HCT116 (cell line): ENCODE measurements at regions not wholly inside any gene's neighbourhood (a gene's known extent, or its start where the extent isn't known, plus 50 kb on each side); places are given as distances from the start of the nearest gene placed in this dataset.

ENCODE experiments used
- ATAC-seq: fragments of 200-7000 bp; cut with Tn5 transposase; 2 replicates; pipeline ENCODE4 v1.9.1; 2020; ENCODE audit warnings: mild to moderate bottlenecking, moderate library complexity
- BruUV-seq: library from RNA; stranded (reverse); fragments of 400-500 nt; replicated peaks from 2 replicates; lab custom pipeline; 2021; lab: Mats Ljungman, UMichigan
- CTCF ChIA-PET: fragments of 300-600 bp; sonication (Branson Sonifier 250); formaldehyde crosslinking; loops from one replicate; lab custom pipeline; 2021; ENCODE audit warnings: antibody characterized with exemption; lab: Charles Lee
- POLR2A ChIA-PET: fragments of 300-600, 350-600 bp; sonication (Branson Sonifier 250); formaldehyde crosslinking; loops from one replicate; lab custom pipeline; 2021; ENCODE audit warnings: antibody characterized with exemption; lab: Charles Lee
- RAD21 ChIA-PET, 2 experiments: fragments of 300-600 bp; sonication (Branson Sonifier 250); formaldehyde crosslinking; loops; one replicate each; lab custom pipeline; 2023; ENCODE audit warnings: low total read pairs in 2 of 2; ENCODE audit not compliant: uncharacterized antibody in 2 of 2, unreplicated experiment in 2 of 2, low non-redundant PET in 1 of 2; lab: Charles Lee
- DNase-seq: peaks from one replicate; pipeline ENCODE4 v3.0.0-alpha.2; 2010; ENCODE audit warnings: low read depth, low spot score
- H2AFZ ChIP-seq: fragments of 200-600 bp; shearing (Covaris generic), sonication (generic); 2 replicates; pipeline ENCODE4 v1.6.1; 2017; ENCODE audit warnings: low read depth, mixed run types, mixed read lengths, antibody characterized with exemption, low read length; ENCODE audit not compliant: poor library complexity, severe bottlenecking
- H3K27ac ChIP-seq: 2 replicates; pipeline ENCODE4 v1.5.1; 2012; ENCODE audit warnings: low read depth, low read length
- H3K27me3 ChIP-seq: fragments of 200-600 bp; sonication (generic); 2 replicates; pipeline ENCODE4 v1.6.1; 2016; ENCODE audit warnings: mixed run types, low read length, mixed read lengths; ENCODE audit not compliant: insufficient read depth
- H3K36me3 ChIP-seq, 2 experiments: fragments of 200-500 bp in 1 of 2; fragments of 200-600 bp in 1 of 2; sonication (Bioruptor generic) in 1 of 2; sonication (generic) in 1 of 2; 2 replicates each; pipeline versions ENCODE4 v1.5.1 to v1.6.1; 2014 to 2016; ENCODE audit warnings: low read length in 2 of 2, inconsistent platforms in 1 of 2, mixed read lengths in 1 of 2, mixed run types in 1 of 2; ENCODE audit not compliant: insufficient read depth in 2 of 2, control insufficient read depth in 1 of 2
- H3K4me1 ChIP-seq, 2 experiments: fragments of 200-600 bp in 1 of 2; sonication (generic) in 1 of 2; 2 replicates each; pipeline versions ENCODE4 v1.5.1 to v1.6.1; 2012 to 2017; ENCODE audit warnings: low read length in 2 of 2, inconsistent platforms in 1 of 2, mild to moderate bottlenecking in 1 of 2, mixed read lengths in 1 of 2, mixed run types in 1 of 2, moderate library complexity in 1 of 2; ENCODE audit not compliant: insufficient read depth in 2 of 2, control insufficient read depth in 1 of 2
- H3K4me2 ChIP-seq: fragments of 200-600 bp; sonication (generic); 2 replicates; pipeline ENCODE4 v1.6.1; 2017; ENCODE audit warnings: mixed run types, low read length, mixed read lengths
- H3K4me3 ChIP-seq, 2 experiments: fragments of 200-600 bp in 1 of 2; sonication (generic) in 1 of 2; replicated peaks in 1 of 2; 2 replicates each; pipeline ENCODE4 v1.5.1; 2011 to 2016; ENCODE audit warnings: low read length in 2 of 2, control low read depth in 1 of 2, low read depth in 1 of 2, mild to moderate bottlenecking in 1 of 2, mixed read lengths in 1 of 2, mixed run types in 1 of 2
- H3K79me2 ChIP-seq: fragments of 200-600 bp; sonication (generic); 2 replicates; pipeline ENCODE4 v1.6.1; 2017; ENCODE audit warnings: mild to moderate bottlenecking, mixed run types, low read length, moderate library complexity, mixed read lengths; ENCODE audit not compliant: insufficient read depth
- H3K9ac ChIP-seq: fragments of 200-600 bp; sonication (generic); 2 replicates; pipeline ENCODE4 v1.6.1; 2016; ENCODE audit warnings: low read length, mixed read lengths
- H3K9me2 ChIP-seq: fragments of 200-600 bp; sonication (generic), shearing (Covaris generic); 2 replicates; pipeline ENCODE4 v1.6.1; 2017; ENCODE audit warnings: mixed run types, mild to moderate bottlenecking, moderate library complexity; ENCODE audit not compliant: insufficient read depth
- H3K9me3 ChIP-seq, 2 experiments: fragments of 200-500 bp in 1 of 2; fragments of 200-600 bp in 1 of 2; sonication (Bioruptor generic) in 1 of 2; sonication (generic) in 1 of 2; 2 replicates each; pipeline ENCODE4 v1.6.1; 2014 to 2017; ENCODE audit warnings: low read length in 2 of 2, mixed read lengths in 2 of 2, inconsistent platforms in 1 of 2, low read depth in 1 of 2, mild to moderate bottlenecking in 1 of 2, mixed run types in 1 of 2, moderate library complexity in 1 of 2; ENCODE audit not compliant: control insufficient read depth in 1 of 2, insufficient read depth in 1 of 2
- H4K20me1 ChIP-seq: fragments of 200-600 bp; sonication (generic), shearing (Covaris generic); 2 replicates; pipeline ENCODE4 v1.6.1; 2017; ENCODE audit warnings: mixed run types, mild to moderate bottlenecking, moderate library complexity; ENCODE audit not compliant: insufficient read depth
- CBX3 ChIP-seq: IDR thresholded peaks from 2 replicates; pipeline ENCODE4 v1.6.1; 2012; ENCODE audit warnings: low read depth
- CEBPB ChIP-seq: IDR thresholded peaks from 2 replicates; pipeline ENCODE4 v1.6.1; 2012; ENCODE audit warnings: low read depth
- EGR1 ChIP-seq: IDR thresholded peaks from 2 replicates; pipeline ENCODE4 v1.6.1; 2012; ENCODE audit warnings: low read depth
- EZH2 ChIP-seq: fragments of 200-600 bp; sonication (generic); IDR thresholded peaks from 2 replicates; pipeline ENCODE4 v1.6.1; 2017; ENCODE audit warnings: antibody characterized with exemption, mixed run types
- POLR2AphosphoS5 ChIP-seq: IDR thresholded peaks from 2 replicates; pipeline ENCODE4 v1.6.1; 2011; ENCODE audit warnings: mild to moderate bottlenecking, low read depth, low read length, moderate library complexity
- RAD21 ChIP-seq: IDR thresholded peaks from 2 replicates; pipeline ENCODE4 v1.6.1; 2012; ENCODE audit warnings: low read depth, mild to moderate bottlenecking
- SP1 ChIP-seq: IDR thresholded peaks from 2 replicates; pipeline ENCODE4 v1.6.1; 2012; ENCODE audit warnings: low read depth
- TCF7L2 ChIP-seq: IDR thresholded peaks from 2 replicates; pipeline ENCODE4 v1.7.0; 2011; ENCODE audit warnings: borderline replicate concordance, inconsistent platforms; ENCODE audit not compliant: insufficient read depth, insufficient read length; ENCODE audit errors: extremely low read depth
- YY1 ChIP-seq: IDR thresholded peaks from 2 replicates; pipeline ENCODE4 v1.6.1; 2011; ENCODE audit warnings: low read length, low read depth, moderate library complexity, mild to moderate bottlenecking; ENCODE audit not compliant: insufficient replicate concordance; ENCODE audit errors: extremely low read depth
- ZNF274 ChIP-seq: fragments of 200-500 bp; sonication (Bioruptor generic); IDR thresholded peaks from 2 replicates; pipeline ENCODE4 v1.6.1; 2014; ENCODE audit warnings: mild to moderate bottlenecking, low read depth, low read length, inconsistent platforms
- intact Hi-C: fragments of 100-400 bp; cut with micrococcal nuclease; formaldehyde crosslinking; loops from 2 replicates; pipeline ENCODE4 v1.10.0; 2022
- TF ChIP-seq, protein P1 (sequence below): IDR thresholded peaks from 2 replicates; pipeline ENCODE4 v1.6.1; 2012
- TF ChIP-seq, protein P2 (sequence below): IDR thresholded peaks from 2 replicates; pipeline ENCODE4 v1.6.1; 2012; ENCODE audit warnings: low read depth

DNA sequence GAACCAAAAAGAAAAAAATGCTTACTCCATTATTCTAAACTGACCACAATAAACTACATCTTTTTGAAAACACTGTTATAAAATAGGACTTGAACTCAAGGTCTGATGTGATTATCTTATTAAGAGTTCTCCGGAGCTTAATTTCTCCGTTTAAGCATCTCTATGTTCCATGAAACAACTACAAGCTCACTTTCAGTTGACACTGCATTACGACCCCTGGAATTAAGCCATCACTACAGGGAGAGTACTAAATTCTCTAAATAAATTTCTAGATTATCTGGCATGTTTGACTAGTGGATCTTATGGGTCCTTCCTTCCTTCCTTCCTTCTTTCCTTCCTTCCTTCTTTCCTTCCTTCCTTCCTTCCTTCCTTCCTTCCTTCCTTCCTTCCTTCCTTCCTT is 249.0 kb downstream of the IKZF2 start:
- ChIA-PET RAD21 (no interaction called here), POLR2A (no interaction called here)
- no peaks in the 10 kb centered on the region for H3K79me2 ChIP-seq
- no peaks in the 10 kb centered on the region for H3K9me2 ChIP-seq
- H3K9ac ChIP-seq = no peak overlapping the region
- intact Hi-C loops = no loop called here
- no peaks in the 10 kb centered on the region for H3K27me3 ChIP-seq
- H4K20me1 ChIP-seq = no peaks in the 10 kb centered on the region
- TF ChIP-seq ZNF274 (no peak), TCF7L2 (no peak), POLR2AphosphoS5 (no peak), EZH2 (no peak), EGR1 (no peak), SP1 (no peak), RAD21 (no peak), CEBPB (no peak), YY1 (no peak), CBX3 (no peak)
- TF ChIP-seq, protein P1, sequence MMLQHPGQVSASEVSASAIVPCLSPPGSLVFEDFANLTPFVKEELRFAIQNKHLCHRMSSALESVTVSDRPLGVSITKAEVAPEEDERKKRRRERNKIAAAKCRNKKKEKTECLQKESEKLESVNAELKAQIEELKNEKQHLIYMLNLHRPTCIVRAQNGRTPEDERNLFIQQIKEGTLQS = no peak
- TF ChIP-seq, protein P2, sequence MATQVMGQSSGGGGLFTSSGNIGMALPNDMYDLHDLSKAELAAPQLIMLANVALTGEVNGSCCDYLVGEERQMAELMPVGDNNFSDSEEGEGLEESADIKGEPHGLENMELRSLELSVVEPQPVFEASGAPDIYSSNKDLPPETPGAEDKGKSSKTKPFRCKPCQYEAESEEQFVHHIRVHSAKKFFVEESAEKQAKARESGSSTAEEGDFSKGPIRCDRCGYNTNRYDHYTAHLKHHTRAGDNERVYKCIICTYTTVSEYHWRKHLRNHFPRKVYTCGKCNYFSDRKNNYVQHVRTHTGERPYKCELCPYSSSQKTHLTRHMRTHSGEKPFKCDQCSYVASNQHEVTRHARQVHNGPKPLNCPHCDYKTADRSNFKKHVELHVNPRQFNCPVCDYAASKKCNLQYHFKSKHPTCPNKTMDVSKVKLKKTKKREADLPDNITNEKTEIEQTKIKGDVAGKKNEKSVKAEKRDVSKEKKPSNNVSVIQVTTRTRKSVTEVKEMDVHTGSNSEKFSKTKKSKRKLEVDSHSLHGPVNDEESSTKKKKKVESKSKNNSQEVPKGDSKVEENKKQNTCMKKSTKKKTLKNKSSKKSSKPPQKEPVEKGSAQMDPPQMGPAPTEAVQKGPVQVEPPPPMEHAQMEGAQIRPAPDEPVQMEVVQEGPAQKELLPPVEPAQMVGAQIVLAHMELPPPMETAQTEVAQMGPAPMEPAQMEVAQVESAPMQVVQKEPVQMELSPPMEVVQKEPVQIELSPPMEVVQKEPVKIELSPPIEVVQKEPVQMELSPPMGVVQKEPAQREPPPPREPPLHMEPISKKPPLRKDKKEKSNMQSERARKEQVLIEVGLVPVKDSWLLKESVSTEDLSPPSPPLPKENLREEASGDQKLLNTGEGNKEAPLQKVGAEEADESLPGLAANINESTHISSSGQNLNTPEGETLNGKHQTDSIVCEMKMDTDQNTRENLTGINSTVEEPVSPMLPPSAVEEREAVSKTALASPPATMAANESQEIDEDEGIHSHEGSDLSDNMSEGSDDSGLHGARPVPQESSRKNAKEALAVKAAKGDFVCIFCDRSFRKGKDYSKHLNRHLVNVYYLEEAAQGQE = no peak
- TF ChIP-seq, all 23 proteins: peak for 0
- H3K4me3 ChIP-seq = no peak overlapping the region
- CTCF ChIA-PET = no interaction called here
- DNase-seq = no peak
- H3K36me3 ChIP-seq = no peaks in the 10 kb centered on the region
- H3K4me1 ChIP-seq = 0 out of 4 replicates have a peak, but pooled peaks cover 0 to 4% of the 10 kb centered on the region in 2 experiments
- H3K9me3 ChIP-seq = no peaks in the 10 kb centered on the region
- no peak overlapping the region for H2AFZ ChIP-seq
- no peak overlapping the region for H3K27ac ChIP-seq
- ATAC-seq = no peak
- no peak overlapping the region for H3K4me2 ChIP-seq
- BruUV-seq = no TSS peak
